NB4 (cell line): ENCODE measurements at regions not wholly inside any gene's neighbourhood (a gene's known extent, or its start where the extent isn't known, plus 50 kb on each side); places are given as distances from the start of the nearest gene placed in this dataset.

ENCODE experiments used
- DNase-seq: peaks from one replicate; pipeline ENCODE4 v3.0.0; 2010; ENCODE audit warnings: low read depth
- H3K4me3 ChIP-seq: one replicate; pipeline ENCODE4 v1.5.1; 2011; ENCODE audit warnings: mild to moderate bottlenecking, low read depth, low read length, moderate library complexity
- MAX ChIP-seq: IDR thresholded peaks from 2 replicates; pipeline ENCODE4 v1.6.1; 2011; ENCODE audit warnings: low read depth, low read length
- MYC ChIP-seq: IDR thresholded peaks from 2 replicates; pipeline ENCODE4 v1.6.1; 2011; ENCODE audit warnings: low read depth, low read length
- POLR2A ChIP-seq: IDR thresholded peaks from 2 replicates; pipeline ENCODE4 v1.6.1; 2011; ENCODE audit warnings: mild to moderate bottlenecking; ENCODE audit not compliant: insufficient read length; ENCODE audit errors: extremely low read depth
- TF ChIP-seq, protein P1 (sequence below): IDR thresholded peaks from one replicate; pipeline ENCODE4 v1.5.1; 2012; ENCODE audit warnings: low read depth, low read length

GRCh38 chr2:146370826-146371225 lies 1474.0 kb upstream of the ACVR2A start:
- DNase-seq = no peak
- TF ChIP-seq POLR2A (no peak), MAX (no peak), MYC (no peak)
- TF ChIP-seq, protein P1, sequence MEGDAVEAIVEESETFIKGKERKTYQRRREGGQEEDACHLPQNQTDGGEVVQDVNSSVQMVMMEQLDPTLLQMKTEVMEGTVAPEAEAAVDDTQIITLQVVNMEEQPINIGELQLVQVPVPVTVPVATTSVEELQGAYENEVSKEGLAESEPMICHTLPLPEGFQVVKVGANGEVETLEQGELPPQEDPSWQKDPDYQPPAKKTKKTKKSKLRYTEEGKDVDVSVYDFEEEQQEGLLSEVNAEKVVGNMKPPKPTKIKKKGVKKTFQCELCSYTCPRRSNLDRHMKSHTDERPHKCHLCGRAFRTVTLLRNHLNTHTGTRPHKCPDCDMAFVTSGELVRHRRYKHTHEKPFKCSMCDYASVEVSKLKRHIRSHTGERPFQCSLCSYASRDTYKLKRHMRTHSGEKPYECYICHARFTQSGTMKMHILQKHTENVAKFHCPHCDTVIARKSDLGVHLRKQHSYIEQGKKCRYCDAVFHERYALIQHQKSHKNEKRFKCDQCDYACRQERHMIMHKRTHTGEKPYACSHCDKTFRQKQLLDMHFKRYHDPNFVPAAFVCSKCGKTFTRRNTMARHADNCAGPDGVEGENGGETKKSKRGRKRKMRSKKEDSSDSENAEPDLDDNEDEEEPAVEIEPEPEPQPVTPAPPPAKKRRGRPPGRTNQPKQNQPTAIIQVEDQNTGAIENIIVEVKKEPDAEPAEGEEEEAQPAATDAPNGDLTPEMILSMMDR = no peak
- H3K4me3 ChIP-seq = no peak overlapping the region

GRCh38 chr2:146366276-146366675 lies 1478.6 kb upstream of the ACVR2A start:
- DNase-seq = no peak
- H3K4me3 ChIP-seq = no peak overlapping the region
- no peak for TF ChIP-seq POLR2A
- TF ChIP-seq, protein P1 = no peak
- TF ChIP-seq MAX = no peak
- TF ChIP-seq MYC = no peak

GRCh38 chr2:146365041-146365440 lies 1479.8 kb upstream of the ACVR2A start:
- TF ChIP-seq MAX = no peak
- no peak for TF ChIP-seq POLR2A
- TF ChIP-seq, protein P1 = no peak
- TF ChIP-seq MYC = no peak
- DNase-seq = no peak
- no peak overlapping the region for H3K4me3 ChIP-seq

- TF ChIP-seq, protein P1 = no peak
- TF ChIP-seq MAX (no peak), POLR2A (no peak), MYC (no peak)
- no peak for DNase-seq
- H3K4me3 ChIP-seq = no peak overlapping the region
Observed at GRCh38 chr2:146363731-146364130, 1481.1 kb upstream of the ACVR2A start.

DNA sequence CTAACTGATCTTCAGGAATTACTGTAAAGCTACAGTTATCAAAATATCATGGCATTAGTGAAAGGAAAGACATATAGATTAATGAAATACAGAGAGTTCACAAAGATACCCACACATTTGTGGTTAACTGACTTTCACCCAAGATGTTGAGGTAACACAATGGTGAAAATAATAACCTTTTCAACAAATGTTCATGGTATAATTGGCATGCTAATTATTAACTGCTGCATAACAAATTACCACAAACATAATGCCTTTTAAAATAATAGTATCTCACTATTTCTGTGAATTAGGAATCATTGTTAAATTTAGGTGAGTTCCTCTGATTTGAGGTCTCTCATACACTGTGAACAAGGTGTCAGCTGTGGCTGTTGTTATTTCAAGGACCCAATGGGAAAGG lies 1493.1 kb upstream of the ACVR2A start:
- TF ChIP-seq MYC (no peak), POLR2A (no peak), MAX (no peak)
- TF ChIP-seq, protein P1 = no peak

GRCh38 chr2:146349334-146349733 lies 1495.5 kb upstream of the ACVR2A start:
- TF ChIP-seq MAX (no peak), MYC (no peak), POLR2A (no peak)
- TF ChIP-seq, protein P1 = no peak
- no peak overlapping the region for H3K4me3 ChIP-seq
- DNase-seq = no peak

More for the DNA sequence above, 1493.1 kb upstream of the ACVR2A start:
- DNase-seq = no peak
- H3K4me3 ChIP-seq = no peak overlapping the region
